Spleen (tissue), 11 donors: ENCODE measurements at regions not wholly inside any gene's neighbourhood (a gene's known extent, or its start where the extent isn't known, plus 50 kb on each side); places are given as distances from the start of the nearest gene placed in this dataset.

Experiments
- DNase-seq: peaks from one replicate; pipeline ENCODE4 v3.0.0-alpha.2; 2020
- H3K27ac ChIP-seq, 8 donors: fragments of 200-600 bp; sonication (generic) in 7 of 8; 1 replicate in 4 of 8; 2 replicates in 4 of 8; pipeline versions ENCODE4 v1.5.0 to v1.8.0; 2016 to 2021; ENCODE audit warnings: inconsistent platforms in 4 of 8, mild to moderate bottlenecking in 4 of 8, moderate library complexity in 1 of 8
- H3K27me3 ChIP-seq, 7 donors: fragments of 200-600 bp; sonication (generic) in 6 of 7; replicated peaks in 1 of 7; 1 replicate in 4 of 7; 2 replicates in 3 of 7; pipeline versions ENCODE4 v1.5.0 to v1.8.0; 2016 to 2021; ENCODE audit warnings: inconsistent platforms in 3 of 7, mild to moderate bottlenecking in 1 of 7
- H3K36me3 ChIP-seq, 6 donors: fragments of 200-600 bp; sonication (generic) in 5 of 6; 1 replicate in 4 of 6; 2 replicates in 2 of 6; pipeline versions ENCODE4 v1.5.0 to v1.8.0; 2016 to 2021; ENCODE audit warnings: inconsistent platforms in 2 of 6
- H3K4me1 ChIP-seq, 6 donors: fragments of 200-600 bp; sonication (generic) in 5 of 6; 1 replicate in 3 of 6; 2 replicates in 3 of 6; pipeline versions ENCODE4 v1.5.0 to v1.8.0; 2016 to 2021; ENCODE audit warnings: inconsistent platforms in 3 of 6
- H3K4me3 ChIP-seq, 8 donors: fragments of 200-600 bp; sonication (generic) in 7 of 8; 1 replicate in 4 of 8; 2 replicates in 4 of 8; pipeline versions ENCODE4 v1.5.0 to v1.8.0; 2016 to 2021; ENCODE audit warnings: inconsistent platforms in 4 of 8, mild to moderate bottlenecking in 4 of 8, moderate library complexity in 2 of 8
- H3K9me3 ChIP-seq, 8 donors: fragments of 200-600 bp; sonication (generic) in 7 of 8; 1 replicate in 4 of 8; 2 replicates in 4 of 8; pipeline versions ENCODE4 v1.5.0 to v1.8.0; 2016 to 2021; ENCODE audit warnings: inconsistent platforms in 4 of 8
- CTCF ChIP-seq, 11 experiments: fragments of 200-600 bp in 7 of 11; fragments of 450-650 bp in 4 of 11; sonication (generic) in 4 of 11; IDR thresholded peaks in 8 of 11; conservative IDR thresholded peaks in 3 of 11; 1 replicate in 7 of 11; 2 replicates in 4 of 11; pipeline versions ENCODE4 v1.4.0 to v1.8.0; 2016 to 2021; ENCODE audit warnings: antibody characterized with exemption in 11 of 11, inconsistent platforms in 4 of 11, mild to moderate bottlenecking in 1 of 11
- POLR2A ChIP-seq, 3 donors: fragments of 450-650 bp; IDR thresholded peaks; one replicate each; pipeline ENCODE4 v1.5.1; 2017; ENCODE audit warnings: antibody characterized with exemption in 3 of 3, mild to moderate bottlenecking in 1 of 3
- POLR2AphosphoS5 ChIP-seq, 3 donors: sonication (generic); formaldehyde crosslinking; IDR thresholded peaks; one replicate each; pipeline ENCODE4 v1.5.1; 2017; ENCODE audit warnings: antibody characterized with exemption in 3 of 3
- WGBS, 5 donors: extraction: QIAGEN DNeasy Blood & Tissue Kit in 3 of 5; methylation state at CpG; one replicate each; pipeline versions ENCODE4 v1.1.5 to v1.1.7; 2013 to 2018; 5-methylcytosine and 5-hydroxymethylcytosine counted together
- intact Hi-C: fragments of 100-400 bp; cut with DNase I; formaldehyde crosslinking; loops from one replicate; pipeline ENCODE4 v1.15.0; 2023; ENCODE audit warnings: low total_unique reads
- donor health status: healthy with polysubstance abuse.
- donor health status: DM: no; HTN: no; CAD: no; lungs with moderate emphysema.
- donor health status: DM: no; HTN: no; CAD: no.
- donor health status: Bipolar disorder and iron deficiency.
- donor health status: healthy.
- donor health status: DM: no; HTN: no; CAD: no.
- donor health status: DM: yes; HTN: yes; CAD: no.

- TF ChIP-seq POLR2A (IDR thresholded peaks at IDR 0.05), result no peak
- TF ChIP-seq CTCF (IDR thresholded peaks at IDR 0.05 in 8 of 11, conservative IDR thresholded peaks at IDR 0.05 in 3 of 11), result no peak
- TF ChIP-seq POLR2AphosphoS5 (IDR thresholded peaks at IDR 0.05), result no peak
- Histone ChIP-seq H3K4me3 (no peak overlapping the region), H3K4me1 (peaks cover 0 to 19% (median 2%) of the 10 kb centered on the region in 6 donors), H3K27ac (no peak overlapping the region), H3K36me3 (no peaks in the 10 kb centered on the region), H3K9me3 (no peaks in the 10 kb centered on the region), H3K27me3 (no peaks in the 10 kb centered on the region)
- WGBS, 5 donors, result 79 to 86% (median 81%) methylated on average over 15 of the region's 15 CpGs
- DNase-seq, result no peak
- intact Hi-C loops, result no loop called here
Observed at GRCh38 chr6:139443231-139444112, 69.0 kb upstream of the CITED2 start.

GRCh38 chr6:139442188-139442671 is 67.8 kb upstream of the CITED2 start:
- Histone ChIP-seq H3K4me1 (peaks cover 0 to 19% (median 2%) of the 10 kb centered on the region in 6 donors), H3K4me3 (no peak overlapping the region), H3K27ac (no peak overlapping the region), H3K9me3 (no peaks in the 10 kb centered on the region), H3K36me3 (no peaks in the 10 kb centered on the region), H3K27me3 (no peaks in the 10 kb centered on the region)
- 14 to 33% (median 16%) methylated on average over 4 of the region's 4 CpGs for WGBS, 5 donors
- intact Hi-C loops, result no loop called here
- TF ChIP-seq CTCF (IDR thresholded peaks at IDR 0.05 in 8 of 11, conservative IDR thresholded peaks at IDR 0.05 in 3 of 11) (no peak), POLR2A (IDR thresholded peaks at IDR 0.05) (no peak)
- no peak for DNase-seq

GRCh38 chr6:139439349-139439748 is 64.9 kb upstream of the CITED2 start:
- Histone ChIP-seq H3K27ac (no peak overlapping the region), H3K36me3 (no peaks in the 10 kb centered on the region), H3K4me1 (peaks cover 0 to 13% (median 0%) of the 10 kb centered on the region in 6 donors), H3K9me3 (no peaks in the 10 kb centered on the region), H3K4me3 (no peak overlapping the region), H3K27me3 (no peaks in the 10 kb centered on the region)
- 42 to 64% (median 53%) methylated on average over 6 of the region's 6 CpGs for WGBS, 5 donors
- intact Hi-C loops, result no loop called here
- DNase-seq, result no peak
- TF ChIP-seq POLR2A (IDR thresholded peaks at IDR 0.05), result no peak
- no peak for TF ChIP-seq POLR2AphosphoS5 (IDR thresholded peaks at IDR 0.05)
- no peak for TF ChIP-seq CTCF (IDR thresholded peaks at IDR 0.05 in 8 of 11, conservative IDR thresholded peaks at IDR 0.05 in 3 of 11)

- TF ChIP-seq POLR2A (IDR thresholded peaks at IDR 0.05) (no peak), POLR2AphosphoS5 (IDR thresholded peaks at IDR 0.05) (no peak), CTCF (IDR thresholded peaks at IDR 0.05 in 8 of 11, conservative IDR thresholded peaks at IDR 0.05 in 3 of 11) (no peak)
- H3K4me1 ChIP-seq, result peaks cover 0 to 14% (median 0%) of the 10 kb centered on the region in 6 donors
- no peaks in the 10 kb centered on the region for H3K9me3 ChIP-seq
- intact Hi-C loops, result no loop called here
- H3K27me3 ChIP-seq, result no peaks in the 10 kb centered on the region
- WGBS, 5 donors, result 94 to 98% (median 96%) methylated on average over 5 of the region's 5 CpGs
- no peak overlapping the region for H3K27ac ChIP-seq
- no peak overlapping the region for H3K4me3 ChIP-seq
- no peak for DNase-seq
- H3K36me3 ChIP-seq, result no peaks in the 10 kb centered on the region
Observed at GRCh38 chr6:139438775-139439174, 64.3 kb upstream of the CITED2 start.
